ENCODE measurements at regions not wholly inside any gene's neighbourhood (a gene's known extent, or its start where the extent isn't known, plus 50 kb on each side); places are given as distances from the start of the nearest gene placed in this dataset.

- TF ChIP-seq CTCF (IDR thresholded peaks at IDR 0.05) (no peak), POLR2AphosphoS5 (IDR thresholded peaks at IDR 0.05; ENCODE audit: insufficient read depth in 1 of 2, low read depth in 1 of 2) (no peak), POLR2A (IDR thresholded peaks at IDR 0.05) (no peak)
Observed at GRCh38 chr11:32231909-32232493, 141.1 kb downstream of the RCN1 start.
